Fibroblast of peridontal ligament (primary cell): ENCODE measurements at regions not wholly inside any gene's neighbourhood (a gene's known extent, or its start where the extent isn't known, plus 50 kb on each side); places are given as distances from the start of the nearest gene placed in this dataset.

Source experiments
- DNase-seq: peaks from one replicate; pipeline ENCODE4 v3.0.0-alpha.2; 2010; ENCODE audit errors: extremely low read depth

DNA sequence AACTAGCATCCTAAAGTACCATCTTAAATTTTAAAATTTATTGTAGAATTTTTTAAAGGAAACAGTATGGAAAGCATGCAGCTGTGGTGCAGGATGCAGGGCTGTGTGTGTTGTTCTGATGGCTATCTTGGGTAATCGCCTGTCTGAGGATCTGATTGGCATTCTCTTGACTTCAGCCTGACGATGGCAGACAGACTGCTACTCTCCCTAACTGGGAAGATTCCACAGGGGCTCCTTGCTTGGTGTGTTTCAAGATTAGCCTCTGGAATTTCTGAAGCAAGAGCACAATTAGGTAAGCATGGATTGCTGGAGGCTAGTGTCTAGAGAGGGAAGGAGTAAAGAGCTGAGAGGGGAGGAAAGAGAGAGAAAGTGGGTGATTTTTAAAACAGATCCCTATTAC, 696.8 kb upstream of the LRFN5 start:
- no peak for DNase-seq

DNA sequence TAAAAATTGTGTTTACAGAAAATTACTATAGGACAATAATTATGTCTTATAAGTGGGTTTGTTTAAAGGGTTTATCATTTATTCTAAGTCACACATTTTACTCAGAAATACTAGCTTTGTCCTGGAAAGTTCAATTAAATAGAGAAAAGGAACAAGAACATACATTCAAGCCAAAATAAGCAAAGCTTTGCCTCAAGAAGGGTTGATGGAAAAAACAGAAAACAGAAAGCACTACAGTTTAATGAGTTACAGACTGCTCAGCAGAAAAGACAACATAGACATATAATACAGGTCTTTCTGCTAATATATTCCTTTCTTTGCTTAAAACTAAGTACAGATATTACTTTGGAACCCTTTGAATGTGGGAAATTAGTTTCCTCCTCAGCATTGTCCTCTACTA, 703.0 kb upstream of the LRFN5 start:
- no peak for DNase-seq

DNA sequence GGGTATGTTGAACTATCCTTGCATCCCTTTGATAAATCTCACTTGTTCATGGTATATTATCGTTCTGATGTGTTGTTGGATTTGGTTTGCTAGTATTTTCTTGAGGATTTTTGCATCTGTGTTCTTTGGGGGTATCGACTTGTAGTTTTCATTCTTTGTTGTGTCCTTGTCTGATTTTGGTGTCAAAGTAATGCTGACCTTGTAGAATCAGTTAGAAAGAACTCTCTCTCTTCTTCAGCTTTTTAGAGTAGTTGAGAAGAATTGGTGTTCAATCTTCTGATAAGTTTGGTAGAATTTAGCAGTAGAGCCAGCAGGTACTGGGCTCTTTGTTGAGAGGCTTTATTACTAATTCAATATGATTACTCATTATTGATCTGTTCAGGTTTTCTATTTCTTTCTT, 707.2 kb upstream of the LRFN5 start:
- DNase-seq: no peak

DNA sequence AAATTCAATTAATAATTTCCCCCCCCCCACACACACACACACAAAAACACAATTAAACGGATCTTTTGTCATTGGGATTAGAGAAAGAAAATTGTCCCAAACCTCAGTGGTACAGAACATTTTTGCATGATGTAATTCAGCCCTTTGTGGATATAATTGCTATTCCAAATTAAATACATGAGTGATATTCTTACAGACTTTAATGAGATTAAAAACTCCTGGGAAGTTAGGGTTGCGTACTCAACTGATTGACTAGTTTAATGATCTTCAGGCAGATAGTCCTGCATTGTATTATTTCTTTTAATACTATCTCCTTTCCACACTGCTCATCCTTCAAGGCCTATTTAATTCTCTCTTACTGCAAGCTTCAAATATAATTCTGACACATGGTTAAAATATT, 711.8 kb upstream of the LRFN5 start:
- no peak for DNase-seq

DNA sequence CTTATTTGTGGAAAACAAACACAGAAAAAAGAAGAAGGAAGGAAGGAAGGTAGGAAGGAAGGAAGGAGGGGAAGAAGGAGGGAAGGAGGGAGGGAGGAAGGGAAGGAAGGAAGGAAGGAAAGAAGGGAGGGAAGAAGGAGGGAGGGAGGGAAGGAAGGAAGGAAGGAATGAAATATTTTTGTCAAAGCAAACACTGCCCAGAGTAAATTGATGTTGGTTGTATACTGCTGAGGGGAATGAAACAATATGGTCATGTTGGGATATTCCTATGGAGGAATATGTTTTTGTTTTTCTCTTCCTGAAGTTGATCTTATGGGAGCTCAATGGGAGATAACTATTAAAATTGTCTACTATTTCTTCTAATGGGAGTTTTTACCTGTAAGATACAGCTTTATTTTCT, 717.5 kb upstream of the LRFN5 start:
- no peak for DNase-seq

DNA sequence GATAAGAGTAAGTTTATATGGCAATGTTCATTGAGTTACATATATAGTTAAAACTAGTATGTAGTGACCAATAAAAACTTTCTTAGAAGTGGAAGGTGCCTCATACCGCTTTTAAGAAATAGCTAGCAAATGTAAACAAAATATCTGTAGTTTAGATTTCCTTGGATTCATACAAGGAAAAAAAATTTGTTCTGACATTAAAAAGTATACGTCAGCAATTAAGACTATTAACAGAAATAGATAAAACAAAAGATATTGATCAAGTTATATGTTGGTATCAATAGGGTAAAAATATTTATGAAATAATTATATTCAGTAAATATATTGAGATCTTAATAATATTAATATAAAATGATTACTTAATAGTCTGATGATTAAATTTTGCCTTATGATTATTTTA, 718.8 kb upstream of the LRFN5 start:
- no peak for DNase-seq

DNA sequence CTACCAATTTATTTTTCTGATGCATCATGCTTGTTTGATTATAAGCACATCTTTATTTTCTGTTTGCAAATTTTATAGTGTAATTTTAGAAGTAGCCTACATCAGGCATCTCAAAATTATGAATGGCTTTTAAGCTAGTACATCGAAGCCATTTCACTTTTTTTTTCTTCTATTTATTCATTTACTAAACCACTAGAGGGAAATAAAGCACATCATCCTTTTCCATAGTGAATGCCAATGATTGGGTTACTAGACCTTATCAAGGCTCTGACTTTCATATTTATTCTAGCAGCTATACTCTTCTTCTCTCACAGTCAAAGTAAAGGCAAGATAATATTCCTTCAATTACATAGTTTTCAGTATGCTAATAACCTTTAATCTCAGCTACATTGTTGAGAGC, 736.4 kb upstream of the LRFN5 start:
- no peak for DNase-seq

DNA sequence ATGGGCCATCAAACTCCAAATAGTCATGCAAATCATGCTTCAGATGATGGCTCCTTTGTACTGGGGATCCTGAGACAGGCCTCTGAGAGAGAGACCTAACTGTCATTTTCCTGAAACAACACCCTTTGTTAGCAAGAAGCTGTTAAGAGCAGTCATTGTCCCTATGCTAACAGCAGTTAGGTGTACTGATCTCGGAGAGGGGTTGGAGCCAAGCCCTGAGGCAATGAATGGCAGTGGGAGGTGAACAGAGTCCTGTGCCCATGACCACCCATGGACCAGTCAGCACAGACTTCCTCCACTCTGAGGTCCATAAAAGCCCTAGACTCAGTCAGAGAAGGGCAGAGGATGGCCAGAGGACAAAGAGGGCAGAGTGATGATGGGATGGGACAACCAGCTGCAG, 747.6 kb upstream of the LRFN5 start:
- DNase-seq: no peak

DNA sequence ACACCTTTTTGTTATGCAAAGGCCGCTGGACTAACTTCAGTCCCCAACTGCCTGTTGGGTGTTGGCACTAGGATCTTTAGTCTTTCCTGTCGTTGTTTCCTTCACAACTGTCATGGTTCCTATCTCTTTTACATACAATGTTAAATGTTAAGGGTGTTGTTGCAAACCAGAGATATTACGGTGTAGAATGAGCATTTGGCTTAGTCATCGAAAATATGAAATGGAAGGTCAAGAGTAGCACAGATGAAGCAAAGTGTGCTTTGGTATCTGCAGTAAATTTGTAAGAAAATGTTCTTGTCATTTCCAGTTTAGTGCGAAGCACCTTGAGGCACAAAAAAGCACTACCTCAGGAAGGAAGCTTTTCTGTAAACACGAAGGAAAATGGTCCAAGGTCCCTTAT, 751.3 kb upstream of the LRFN5 start:
- DNase-seq: no peak

DNA sequence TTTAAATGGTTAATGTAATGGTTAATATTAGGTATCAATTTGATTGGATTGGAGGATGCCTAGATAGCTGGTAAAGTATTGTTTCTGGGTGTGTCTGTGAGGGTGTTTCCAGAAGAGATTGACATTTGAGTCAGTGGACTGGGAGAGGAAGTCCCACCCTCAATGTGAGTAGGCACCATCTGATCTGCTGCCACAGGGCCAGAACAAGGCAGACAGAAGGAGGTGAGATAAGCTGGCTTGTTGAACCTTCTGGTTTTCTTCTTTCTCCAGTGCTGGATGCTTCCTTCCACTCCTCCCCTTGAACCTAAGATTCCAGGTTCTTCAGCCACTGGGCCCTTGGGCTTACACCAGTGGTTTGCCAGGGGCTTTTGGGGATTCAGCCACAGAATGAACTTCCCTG, 756.5 kb upstream of the LRFN5 start:
- no peak for DNase-seq

DNA sequence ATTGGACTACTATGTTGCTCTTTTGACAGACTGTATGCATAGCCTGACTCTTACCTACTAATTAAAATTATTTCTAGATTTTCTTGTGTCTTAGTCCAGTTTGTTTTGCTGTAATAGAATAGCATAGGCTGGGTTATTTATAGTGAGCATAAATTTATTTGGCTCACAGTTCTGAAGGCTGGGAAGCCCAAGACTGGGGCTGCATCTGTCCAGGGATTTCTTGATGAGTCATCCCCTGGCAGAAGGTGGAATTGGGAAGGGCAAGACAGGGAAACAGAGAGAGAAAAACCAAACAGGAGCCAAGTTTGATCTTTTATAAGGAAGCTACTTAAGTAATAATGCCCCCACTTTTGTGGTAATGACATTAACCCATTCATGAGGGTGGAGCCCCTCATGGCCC, 759.2 kb upstream of the LRFN5 start:
- DNase-seq: no peak

DNA sequence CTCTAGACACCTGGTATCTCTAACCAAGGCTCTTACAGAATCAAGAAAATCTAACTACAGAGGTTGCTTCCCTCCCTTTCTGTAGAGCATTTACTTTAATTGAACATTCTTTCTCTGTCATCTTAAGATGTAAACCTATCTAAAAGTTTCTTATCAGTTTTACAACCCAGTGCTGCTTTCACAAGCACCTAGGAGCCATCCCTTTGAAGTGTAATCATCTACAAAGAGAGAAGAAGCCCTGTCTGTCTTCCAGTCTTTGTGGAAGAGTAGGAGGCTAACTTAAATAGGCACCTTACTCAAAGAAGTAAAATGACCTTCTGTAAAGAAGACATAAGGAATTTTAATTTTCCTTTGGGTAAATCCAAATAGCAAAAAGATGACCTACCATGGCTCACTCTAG, 763.9 kb upstream of the LRFN5 start:
- DNase-seq: no peak

DNA sequence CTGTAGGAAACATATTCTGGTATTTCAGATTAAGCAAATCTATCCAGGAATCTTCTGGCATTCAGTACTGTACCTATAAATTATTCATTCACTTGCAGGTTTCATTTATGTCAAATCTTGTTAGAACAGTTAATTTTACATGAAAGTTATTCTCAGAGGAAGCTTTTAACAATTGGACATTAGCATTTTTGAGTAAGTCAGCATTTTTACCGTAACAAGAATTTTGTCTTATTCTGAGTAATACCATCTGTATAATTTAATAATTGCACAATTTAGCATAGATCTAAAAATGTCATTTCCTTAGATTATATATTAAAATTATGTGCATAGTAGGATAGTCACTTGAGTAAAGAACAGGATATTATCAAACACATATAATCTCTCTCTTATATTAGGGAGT, 764.8 kb upstream of the LRFN5 start:
- no peak for DNase-seq

DNA sequence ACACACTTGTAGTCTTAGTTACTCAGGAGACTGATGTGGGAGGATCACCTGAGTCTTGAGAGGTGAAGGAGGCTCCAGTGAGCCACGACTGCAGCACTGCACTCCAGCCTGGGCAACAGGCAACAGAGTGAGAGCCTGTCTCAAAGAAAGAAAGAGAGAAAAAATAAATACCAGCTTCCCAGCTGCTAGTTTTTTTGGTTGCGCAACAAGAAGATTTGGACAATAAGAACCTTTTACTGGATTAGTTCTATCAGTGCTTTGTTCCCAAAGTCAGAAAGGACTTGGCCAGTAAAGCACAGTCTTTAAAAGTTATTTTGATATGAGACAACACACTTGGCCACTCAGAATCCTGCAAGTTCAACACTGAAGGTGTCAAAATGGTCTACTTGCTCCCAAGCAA, 768.1 kb upstream of the LRFN5 start:
- no peak for DNase-seq

DNA sequence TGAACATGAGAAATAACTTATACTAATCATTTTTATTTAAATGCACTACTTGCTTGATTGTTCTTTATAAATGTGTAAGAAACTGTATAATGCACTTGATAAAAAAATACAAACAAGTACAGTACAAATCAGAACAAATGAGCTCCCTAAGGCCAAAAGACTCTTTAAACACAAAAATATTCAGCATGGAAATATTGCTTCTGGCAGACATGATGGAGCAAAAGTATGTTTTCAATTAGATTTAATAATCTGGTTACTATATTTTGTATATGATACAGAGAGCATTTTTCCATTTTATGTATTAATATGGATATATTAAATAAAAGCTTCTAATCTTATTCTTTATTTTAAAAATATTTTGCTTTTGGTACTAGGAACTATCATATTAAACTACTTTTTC, 800.2 kb upstream of the LRFN5 start:
- no peak for DNase-seq

DNA sequence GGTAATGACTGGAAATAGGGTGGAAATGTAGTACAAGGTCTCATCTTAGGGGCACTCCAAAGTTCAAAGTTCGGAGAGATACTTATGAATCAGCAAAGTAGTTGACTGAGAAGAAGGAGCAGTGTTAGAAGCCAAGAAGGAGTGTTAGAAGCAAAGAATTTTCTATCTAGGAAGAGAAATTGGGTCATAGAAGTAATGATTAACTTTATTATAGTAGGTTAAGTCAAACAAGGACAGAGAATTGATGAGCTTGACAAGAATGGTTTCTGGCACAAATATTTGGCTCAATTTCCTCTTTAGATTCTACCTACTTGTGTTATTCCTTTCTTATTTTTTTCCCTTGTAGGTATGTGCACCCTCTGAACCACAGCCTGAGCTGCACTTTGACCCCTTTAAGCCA, 810.5 kb upstream of the LRFN5 start:
- DNase-seq: no peak

DNA sequence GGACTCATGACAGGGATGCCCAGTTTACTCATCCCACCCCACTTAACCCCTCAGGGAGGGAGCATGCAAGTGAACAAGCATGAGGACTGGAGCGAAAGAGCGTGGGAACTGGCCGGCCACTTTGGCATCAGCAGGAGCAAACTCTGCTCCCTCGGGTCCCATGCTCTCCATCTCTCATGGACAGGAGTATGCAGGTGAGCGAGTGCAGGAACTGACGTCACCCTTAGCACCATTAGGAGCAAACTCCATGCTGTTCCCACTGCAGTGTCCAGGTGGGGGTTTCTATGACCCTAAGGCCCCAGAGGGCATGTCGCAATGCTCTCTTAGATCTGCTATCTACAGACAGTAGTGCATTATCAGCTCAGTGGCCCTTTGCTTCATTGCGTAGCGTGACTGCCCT, 821.8 kb upstream of the LRFN5 start:
- DNase-seq: no peak

DNA sequence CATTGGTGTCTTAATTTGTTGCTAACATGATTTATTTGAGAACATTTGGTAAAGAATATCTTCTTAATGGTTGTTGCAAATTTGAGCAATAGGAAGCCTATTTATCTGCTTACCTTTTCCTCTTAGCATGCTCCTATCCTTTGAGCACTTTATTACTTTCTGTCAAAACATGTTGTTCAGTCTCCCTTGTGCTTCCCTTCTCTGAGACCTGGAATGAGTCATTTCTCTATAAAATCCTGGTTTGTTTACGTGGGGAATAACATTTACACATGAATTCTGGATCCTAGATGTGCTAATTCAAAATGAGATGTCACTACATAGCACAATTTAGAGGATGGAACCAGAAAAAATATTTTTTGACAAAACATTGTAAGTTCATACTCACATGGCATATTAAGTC, 844.0 kb upstream of the LRFN5 start:
- no peak for DNase-seq

DNA sequence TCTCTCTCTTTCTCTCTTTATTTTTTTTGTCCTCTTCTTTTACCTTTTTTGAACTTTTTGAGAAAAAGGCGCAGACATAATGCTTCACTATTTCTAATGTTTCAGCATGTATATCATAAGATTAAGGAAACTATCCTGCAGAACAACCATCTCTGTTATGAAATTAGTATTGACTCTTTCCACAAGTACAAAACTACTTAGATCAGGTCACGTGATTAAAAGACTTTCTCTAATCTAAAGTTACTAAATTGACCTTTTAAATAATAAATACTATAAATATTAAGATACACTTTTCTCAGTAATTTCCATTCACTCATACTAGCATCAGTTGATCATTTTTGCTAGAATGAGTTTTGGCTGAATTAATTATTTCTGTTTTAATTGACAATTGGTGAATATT, 844.5 kb upstream of the LRFN5 start:
- no peak for DNase-seq

DNA sequence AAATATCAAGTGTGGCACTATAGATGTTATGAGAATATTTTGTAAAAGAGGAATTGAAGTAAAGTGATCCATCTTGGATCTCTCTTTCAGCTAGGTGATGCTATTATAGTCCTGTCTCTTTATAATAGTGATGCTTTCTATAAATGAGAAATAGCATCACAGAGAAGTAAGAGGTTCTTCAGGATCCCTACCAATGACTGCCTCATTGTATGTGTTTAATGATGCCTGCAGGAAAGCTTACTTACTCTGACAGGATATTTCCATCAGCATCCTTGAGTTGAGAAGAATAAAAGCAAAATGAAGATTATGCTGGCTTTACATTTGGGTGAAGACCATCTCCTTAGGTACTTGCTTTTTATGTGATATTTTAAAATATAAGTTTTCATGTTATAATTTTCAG, 846.0 kb upstream of the LRFN5 start:
- DNase-seq: no peak

DNA sequence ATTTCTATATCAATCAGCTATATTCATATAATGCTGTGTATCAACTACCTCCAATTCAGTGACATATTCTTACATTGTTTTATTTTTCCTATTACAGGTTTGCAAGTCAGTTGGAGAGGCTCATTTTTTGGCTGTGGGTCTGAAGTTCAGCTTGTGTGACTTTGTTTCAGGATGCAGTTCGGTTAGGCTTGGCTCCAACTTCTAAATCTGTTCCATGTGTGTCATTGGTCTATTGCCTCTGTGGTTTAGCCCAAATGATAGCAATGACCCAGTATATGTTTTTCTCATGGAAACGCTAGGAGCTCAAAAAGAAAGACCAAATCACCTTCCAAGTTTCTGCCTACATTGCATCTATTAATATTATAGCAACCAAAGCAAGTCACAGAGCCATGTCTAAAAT, 848.6 kb upstream of the LRFN5 start:
- no peak for DNase-seq

DNA sequence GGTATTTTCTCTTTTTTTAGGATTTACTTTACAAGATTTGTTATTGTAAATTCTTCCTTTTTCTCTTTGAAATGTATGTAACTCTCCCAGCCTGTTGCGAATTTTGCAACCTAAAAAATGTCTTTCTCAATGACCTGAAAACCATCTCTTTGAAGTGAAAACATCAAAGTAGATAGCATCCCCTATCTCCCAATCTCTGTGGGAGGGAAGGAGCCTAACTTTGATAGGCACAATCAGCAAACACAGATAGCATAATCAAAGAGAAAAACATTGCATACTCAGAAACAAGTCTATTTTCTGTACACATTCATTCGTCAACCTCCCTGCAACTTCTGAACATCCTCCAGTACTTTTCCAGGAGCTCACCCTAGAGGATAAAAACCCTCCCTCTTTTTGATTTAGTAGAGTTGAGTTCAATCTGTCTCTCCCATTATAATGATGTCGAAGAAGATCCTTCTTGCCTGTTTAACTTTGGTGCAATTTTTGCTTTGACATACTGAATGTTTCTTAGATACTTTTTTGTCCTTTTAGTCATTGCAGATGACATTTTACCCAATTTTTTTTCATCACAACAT, 849.2 kb upstream of the LRFN5 start:
- DNase-seq: no peak

DNA sequence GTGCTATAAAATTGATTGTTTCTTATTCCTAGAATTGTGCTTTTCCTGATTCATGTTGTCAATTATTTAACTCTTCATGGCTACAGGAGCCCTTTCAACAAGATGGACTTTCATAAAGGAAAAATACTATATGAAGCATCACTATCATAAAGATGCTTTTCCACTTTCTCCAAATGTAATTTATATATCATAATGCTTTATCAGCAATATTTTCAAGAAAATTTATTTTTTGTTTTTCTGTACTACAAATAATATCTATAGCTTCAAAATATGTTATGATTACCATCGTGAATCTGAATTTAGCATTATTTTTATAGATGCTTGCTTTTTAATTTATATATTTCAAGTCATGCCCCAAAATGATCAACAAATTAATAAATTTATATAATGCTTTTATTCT, 873.5 kb upstream of the LRFN5 start:
- no peak for DNase-seq

DNA sequence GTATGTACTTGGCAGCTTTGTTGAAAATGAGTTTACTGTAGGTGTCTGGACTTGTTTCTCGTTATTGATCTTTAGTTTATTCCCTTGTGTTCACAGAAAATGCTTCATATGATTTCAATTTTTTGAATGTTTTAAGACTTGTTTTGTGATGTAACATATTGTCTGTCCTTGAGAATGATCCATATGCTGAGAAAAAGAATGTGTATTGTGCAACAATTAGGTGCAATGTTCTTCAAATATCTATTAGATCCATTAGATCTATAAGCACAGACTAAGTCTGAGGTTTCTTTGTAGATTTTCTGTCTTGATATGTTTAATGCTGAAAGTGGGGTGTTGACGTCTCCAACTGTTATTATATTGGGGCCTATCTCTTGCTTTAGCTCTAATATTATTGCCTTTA, 879.6 kb upstream of the LRFN5 start:
- DNase-seq: no peak

DNA sequence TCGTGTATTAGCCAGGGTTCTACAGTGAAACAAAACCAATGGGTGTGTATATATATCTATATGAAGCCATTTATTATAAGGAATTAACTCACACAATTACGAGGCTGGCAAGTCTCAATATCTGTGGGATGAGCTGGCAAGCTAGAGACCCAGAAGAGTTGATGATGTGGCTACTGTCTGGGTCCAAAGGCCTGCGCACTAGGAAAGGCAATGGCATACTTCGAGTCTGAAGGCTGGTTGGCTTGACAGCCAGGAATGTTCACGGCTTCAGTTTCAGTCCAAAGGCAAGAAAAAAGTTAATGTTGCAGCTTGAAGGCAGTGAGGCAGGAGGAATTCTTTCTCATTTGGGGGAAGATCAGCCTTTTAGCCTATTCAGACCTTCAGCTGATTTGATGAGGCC, 893.3 kb upstream of the LRFN5 start:
- no peak for DNase-seq
